DMS79 treated with DMSO at 0.1 percent for 48 hours (cell line): ENCODE measurements at regions not wholly inside any gene's neighbourhood (a gene's known extent, or its start where the extent isn't known, plus 50 kb on each side); places are given as distances from the start of the nearest gene placed in this dataset.
"Not testable (repeated sequence)": the region's sequence is repeated elsewhere in the genome, so short reads cannot be mapped to it uniquely, and the experiment has no call there.

Experiments used
- DNase-seq: peaks from one replicate; lab custom pipeline; 2025; lab: John Stamatoyannopoulos, UW

GRCh38 chr4:166153548-166153947, 280.5 kb downstream of the TLL1 start:
- DNase-seq: no peak

GRCh38 chr4:166162327-166162726, 289.3 kb downstream of the TLL1 start:
- no peak for DNase-seq

GRCh38 chr4:166165829-166166420, 292.9 kb downstream of the TLL1 start:
- DNase-seq: peak; percentile 27

GRCh38 chr4:166169111-166169510, 296.1 kb downstream of the TLL1 start:
- no peak for DNase-seq

- DNase-seq: no peak
Measured at GRCh38 chr4:166172619-166173018, 299.6 kb downstream of the TLL1 start.

- no peak for DNase-seq
Measured at GRCh38 chr4:166174717-166175490, 301.9 kb downstream of the TLL1 start.

- DNase-seq: no peak
Measured at GRCh38 chr4:166182145-166182544, 309.1 kb downstream of the TLL1 start.

- DNase-seq: no peak
Measured at GRCh38 chr4:166195101-166195500, 322.1 kb downstream of the TLL1 start.

- no peak for DNase-seq
Measured at GRCh38 chr4:166197166-166197565, 324.1 kb downstream of the TLL1 start.

- DNase-seq: no peak
Measured at GRCh38 chr4:166198041-166198440, 325.0 kb downstream of the TLL1 start.

GRCh38 chr4:166198516-166199310, 325.7 kb downstream of the TLL1 start:
- DNase-seq: no peak

GRCh38 chr4:166202991-166203390, 330.0 kb downstream of the TLL1 start:
- no peak for DNase-seq

- not testable (repeated sequence) for DNase-seq
Measured at GRCh38 chr4:166212326-166212725, 339.3 kb downstream of the TLL1 start.

- DNase-seq: no peak
Measured at GRCh38 chr4:166222271-166222670, 349.2 kb downstream of the TLL1 start.

GRCh38 chr4:166228112-166228511, 355.1 kb downstream of the TLL1 start:
- DNase-seq: no peak

- DNase-seq: no peak
Measured at GRCh38 chr4:166229799-166230198, 356.8 kb downstream of the TLL1 start.

GRCh38 chr4:166230841-166231240, 357.8 kb downstream of the TLL1 start:
- DNase-seq: no peak

- DNase-seq: no peak
Measured at GRCh38 chr4:166239354-166239753, 366.3 kb downstream of the TLL1 start.

- DNase-seq: no peak
Measured at GRCh38 chr4:166252487-166253402, 379.7 kb downstream of the TLL1 start.

- DNase-seq: no peak
Measured at GRCh38 chr4:166257276-166257675, 384.2 kb downstream of the TLL1 start.

GRCh38 chr4:166257891-166258290, 384.9 kb downstream of the TLL1 start:
- no peak for DNase-seq

GRCh38 chr4:166259081-166259480, 386.0 kb downstream of the TLL1 start:
- no peak for DNase-seq
